Activated CD4-positive, alpha-beta memory T cell treated with anti-CD3 and anti-CD28 coated beads for 36 hours (primary cell): ENCODE measurements at regions not wholly inside any gene's neighbourhood (a gene's known extent, or its start where the extent isn't known, plus 50 kb on each side); places are given as distances from the start of the nearest gene placed in this dataset.

Experiments
- CTCF ChIA-PET: fragments of 350-600 bp; sonication (Branson Sonifier 250); formaldehyde crosslinking; loops from one replicate; lab custom pipeline; 2021; ENCODE audit warnings: antibody characterized with exemption, inconsistent platforms; lab: Charles Lee
- POLR2A ChIA-PET: fragments of 350-600 bp; sonication (Branson Sonifier 250); formaldehyde crosslinking; loops from one replicate; lab custom pipeline; 2021; ENCODE audit warnings: antibody characterized with exemption; lab: Charles Lee
- DNase-seq: peaks from one replicate; pipeline ENCODE4 v3.0.0-alpha.2; 2020
- H3K27ac Mint-ChIP-seq: one replicate; pipeline ENCODE4 v1.8.0; 2021; ENCODE audit warnings: mixed read lengths
- H3K27me3 Mint-ChIP-seq: one replicate; pipeline ENCODE4 v1.8.0; 2021; ENCODE audit warnings: mixed read lengths
- H3K36me3 Mint-ChIP-seq: one replicate; pipeline ENCODE4 v1.8.0; 2021; ENCODE audit warnings: mixed read lengths
- H3K4me1 Mint-ChIP-seq: one replicate; pipeline ENCODE4 v1.8.0; 2021; ENCODE audit warnings: low read depth, mixed read lengths
- H3K4me3 Mint-ChIP-seq: one replicate; pipeline ENCODE4 v1.8.0; 2021; ENCODE audit warnings: mild to moderate bottlenecking, mixed read lengths
- H3K9me3 Mint-ChIP-seq: one replicate; pipeline ENCODE4 v1.8.0; 2021; ENCODE audit warnings: mixed read lengths
- intact Hi-C: fragments of 100-400 bp; cut with micrococcal nuclease; formaldehyde crosslinking; loops from one replicate; pipeline ENCODE4 v1.15.1; 2023

DNA sequence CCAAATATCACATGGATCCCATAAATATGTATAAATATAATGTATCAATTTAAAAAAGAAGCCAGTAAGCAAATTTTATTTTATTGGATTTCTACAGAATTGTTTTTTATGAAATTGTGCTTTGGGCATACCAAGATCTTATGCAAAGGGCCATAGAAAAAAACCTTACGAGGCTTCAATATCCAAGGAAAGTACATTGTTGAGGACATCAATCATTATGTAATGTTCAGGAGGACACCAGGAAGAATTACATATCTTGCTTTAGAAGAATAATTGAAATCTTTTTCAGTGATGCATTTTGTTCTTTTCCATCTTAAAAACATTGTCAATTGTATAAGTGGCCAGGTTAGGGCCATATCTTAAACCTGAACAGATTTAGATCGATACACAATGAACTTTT lies 187.8 kb upstream of the GAS1 start:
- DNase-seq: no peak
- peaks cover 8% of the 10 kb centered on the region for H3K9me3 Mint-ChIP-seq
- H3K4me3 Mint-ChIP-seq: no peak overlapping the region
- ChIA-PET POLR2A (no interaction called here), CTCF (no interaction called here)
- no peaks in the 10 kb centered on the region for H3K4me1 Mint-ChIP-seq
- H3K27ac Mint-ChIP-seq: no peak overlapping the region
- H3K27me3 Mint-ChIP-seq: no peaks in the 10 kb centered on the region
- intact Hi-C loops: no loop called here
- no peaks in the 10 kb centered on the region for H3K36me3 Mint-ChIP-seq

DNA sequence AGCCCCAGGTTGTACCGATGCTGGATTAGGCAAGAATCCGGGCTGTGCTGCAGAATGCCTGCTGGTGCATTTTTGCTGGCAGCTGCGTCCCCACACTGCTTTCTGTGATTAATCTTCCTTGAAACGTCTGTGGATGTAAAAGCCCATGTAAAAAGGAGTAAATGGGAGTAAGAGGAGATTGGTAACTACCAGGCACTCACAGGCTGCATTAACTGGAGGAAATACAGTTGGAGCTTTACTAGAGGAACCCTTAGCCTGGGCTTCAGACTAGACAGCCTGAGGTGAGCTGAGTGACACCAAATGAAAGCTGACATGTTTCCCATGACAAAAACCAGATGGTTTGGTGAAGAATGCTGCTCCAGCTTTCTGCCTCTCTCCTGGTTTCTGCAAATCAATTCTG lies 190.4 kb upstream of the GAS1 start:
- POLR2A ChIA-PET: no interaction called here
- peaks cover 3% of the 10 kb centered on the region for H3K27me3 Mint-ChIP-seq
- intact Hi-C loops: no loop called here
- no peak overlapping the region for H3K4me3 Mint-ChIP-seq
- H3K9me3 Mint-ChIP-seq: peaks cover 2% of the 10 kb centered on the region
- no peaks in the 10 kb centered on the region for H3K36me3 Mint-ChIP-seq
- H3K4me1 Mint-ChIP-seq: no peaks in the 10 kb centered on the region
- no peak for DNase-seq
- CTCF ChIA-PET: no interaction called here
- no peak overlapping the region for H3K27ac Mint-ChIP-seq

DNA sequence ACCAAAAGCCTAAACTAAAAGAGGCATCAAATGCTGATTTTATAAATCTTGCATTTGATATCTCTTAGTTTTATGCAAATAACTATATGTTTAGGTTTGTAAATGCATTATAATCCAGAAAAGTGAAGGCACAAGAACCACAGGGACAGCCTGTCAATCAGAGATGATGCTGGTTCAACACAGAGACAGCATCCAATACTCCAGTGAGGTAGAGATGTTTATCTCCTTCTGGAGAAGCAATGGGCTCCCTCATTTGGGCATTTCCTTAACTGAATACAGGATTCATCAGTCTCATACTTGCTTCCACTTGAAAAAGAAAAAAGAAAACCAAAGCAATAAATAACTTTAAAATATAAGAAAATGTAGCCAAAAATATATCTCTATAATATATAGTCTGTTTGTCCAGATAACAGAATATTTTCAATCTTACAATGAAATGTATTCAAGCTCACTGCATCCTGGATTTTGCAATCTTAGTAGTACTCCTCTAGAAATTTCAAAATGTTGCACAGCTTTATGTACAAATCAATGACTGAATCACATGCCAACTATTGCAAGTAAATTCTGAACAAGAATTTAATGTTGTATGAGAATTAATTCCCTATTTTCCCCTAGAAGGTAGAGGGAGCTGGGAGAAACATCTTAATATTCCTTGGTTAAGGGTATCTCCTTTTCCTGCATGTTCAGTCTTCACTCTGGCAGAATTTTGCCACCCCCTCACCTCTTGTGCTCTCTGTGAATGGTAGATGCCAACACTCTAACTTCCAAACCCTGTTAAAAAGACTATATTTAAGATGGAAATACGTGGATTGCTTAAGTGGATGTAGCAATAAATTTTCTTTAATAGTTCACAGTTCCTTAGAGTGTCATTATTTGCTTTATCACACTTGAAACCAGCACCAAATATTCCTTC lies 191.1 kb upstream of the GAS1 start:
- POLR2A ChIA-PET: no interaction called here
- intact Hi-C loops: no loop called here
- Mint-ChIP-seq H3K36me3 (no peaks in the 10 kb centered on the region), H3K27me3 (peaks cover 3% of the 10 kb centered on the region), H3K9me3 (peaks cover 2% of the 10 kb centered on the region), H3K4me1 (no peaks in the 10 kb centered on the region), H3K4me3 (no peak overlapping the region), H3K27ac (no peak overlapping the region)
- CTCF ChIA-PET: no interaction called here
- no peak for DNase-seq

DNA sequence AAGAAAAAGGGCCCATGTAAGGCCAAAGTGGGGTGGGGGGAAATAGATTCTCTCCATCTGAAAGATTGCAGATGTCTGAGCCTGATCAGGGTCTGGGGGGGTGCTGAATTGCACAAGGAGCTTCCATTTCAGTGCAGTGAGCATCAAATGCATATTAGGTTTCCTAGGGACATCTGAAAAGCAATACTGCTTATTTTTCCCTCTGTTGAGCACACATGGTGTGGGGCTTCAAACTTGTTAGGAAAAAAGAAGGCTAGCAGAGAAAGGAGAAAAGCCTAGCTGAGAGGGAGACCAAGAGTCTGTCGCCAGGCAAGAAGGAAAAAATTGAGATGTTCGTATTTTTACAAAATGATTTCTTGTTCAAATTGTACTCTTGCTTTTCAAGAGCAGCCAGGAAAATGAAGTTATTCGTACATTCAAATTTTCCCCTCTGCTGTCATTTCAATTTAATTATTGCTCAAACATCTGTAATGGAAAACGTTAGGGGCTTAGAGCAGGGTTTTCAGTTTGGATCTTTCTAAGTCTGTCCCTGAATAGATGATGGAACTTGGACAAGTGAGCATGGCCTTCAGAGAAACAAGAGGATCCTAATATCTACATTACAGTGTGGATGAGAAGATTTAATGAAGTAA lies 191.9 kb upstream of the GAS1 start:
- POLR2A ChIA-PET: no interaction called here
- DNase-seq: no peak
- Mint-ChIP-seq H3K9me3 (no peaks in the 10 kb centered on the region), H3K27me3 (peaks cover 6% of the 10 kb centered on the region), H3K27ac (no peak overlapping the region), H3K36me3 (no peaks in the 10 kb centered on the region), H3K4me3 (no peak overlapping the region), H3K4me1 (no peaks in the 10 kb centered on the region)
- CTCF ChIA-PET: no interaction called here
- intact Hi-C loops: no loop called here

DNA sequence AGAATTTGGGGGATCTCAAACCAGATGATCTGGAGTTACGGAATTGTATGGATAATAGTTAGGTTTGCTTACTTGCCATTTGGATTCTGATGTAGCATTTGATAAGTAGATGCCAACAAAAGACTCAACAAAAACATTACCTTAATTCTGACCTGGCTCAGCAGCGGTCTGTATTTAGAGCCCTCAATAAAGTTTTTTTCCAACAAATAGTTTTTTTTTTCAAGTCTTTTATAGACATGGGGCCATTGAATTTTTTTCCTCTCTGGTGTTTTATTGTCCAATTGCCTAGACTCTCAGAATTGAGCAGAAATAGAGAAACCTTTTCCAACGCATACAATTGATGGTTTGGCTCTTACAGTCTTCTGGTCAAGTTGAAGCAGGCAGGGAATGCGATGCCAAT lies 192.8 kb upstream of the GAS1 start:
- CTCF ChIA-PET: no interaction called here
- DNase-seq: no peak
- Mint-ChIP-seq H3K36me3 (no peaks in the 10 kb centered on the region), H3K4me3 (no peak overlapping the region), H3K4me1 (no peaks in the 10 kb centered on the region), H3K9me3 (no peaks in the 10 kb centered on the region), H3K27ac (no peak overlapping the region), H3K27me3 (peaks cover 6% of the 10 kb centered on the region)
- POLR2A ChIA-PET: no interaction called here
- intact Hi-C loops: no loop called here

DNA sequence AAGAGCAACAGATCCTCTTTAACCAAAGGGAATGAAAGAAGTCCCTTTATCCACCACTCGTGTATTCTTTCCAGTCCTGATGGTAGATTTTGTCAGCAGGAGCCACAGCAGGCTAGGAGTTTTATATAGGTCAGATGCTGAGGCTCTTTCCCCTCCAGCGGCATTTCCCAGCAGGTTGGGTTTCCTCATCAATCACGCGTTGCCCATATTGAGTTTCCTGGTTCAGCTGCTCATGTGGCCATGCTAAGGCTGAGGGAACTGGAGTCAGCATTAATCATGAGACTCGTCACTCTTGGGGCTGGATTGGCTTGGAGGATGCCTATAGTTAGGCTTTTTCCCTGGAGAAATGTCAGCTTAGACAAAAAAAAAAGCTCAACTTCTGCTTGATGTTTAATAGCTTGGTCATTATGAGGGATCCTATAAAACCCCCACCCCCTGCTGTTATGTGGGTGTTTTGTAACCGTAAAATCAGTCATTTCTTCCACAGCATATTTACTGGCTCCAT lies 193.4 kb upstream of the GAS1 start:
- peaks cover 6% of the 10 kb centered on the region for H3K27me3 Mint-ChIP-seq
- intact Hi-C loops: no loop called here
- H3K27ac Mint-ChIP-seq: no peak overlapping the region
- H3K4me3 Mint-ChIP-seq: no peak overlapping the region
- CTCF ChIA-PET: no interaction called here
- POLR2A ChIA-PET: no interaction called here
- DNase-seq: no peak
- H3K9me3 Mint-ChIP-seq: no peaks in the 10 kb centered on the region
- H3K4me1 Mint-ChIP-seq: no peaks in the 10 kb centered on the region
- no peaks in the 10 kb centered on the region for H3K36me3 Mint-ChIP-seq

DNA sequence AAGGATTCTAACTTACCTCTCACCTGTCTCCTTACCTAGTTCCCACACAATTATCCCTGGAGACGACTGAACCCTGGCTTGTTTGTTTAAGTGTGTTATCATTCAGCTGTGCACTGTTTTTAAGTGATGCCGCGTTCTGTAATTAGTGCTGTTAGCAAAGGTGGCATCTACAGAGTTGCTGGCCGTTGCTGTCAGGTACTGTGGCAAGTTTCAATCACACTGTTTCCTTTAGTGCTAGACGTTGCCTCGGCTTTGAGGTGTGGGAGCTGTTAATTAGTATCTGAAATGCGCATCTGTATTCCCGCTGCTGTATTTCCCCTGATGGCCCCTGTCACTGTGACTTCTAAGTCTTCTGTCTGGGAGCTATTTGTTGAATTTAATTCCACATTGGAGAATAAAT lies 193.8 kb upstream of the GAS1 start:
- Mint-ChIP-seq H3K27ac (no peak overlapping the region), H3K4me3 (no peak overlapping the region), H3K27me3 (peaks cover 8% of the 10 kb centered on the region), H3K9me3 (no peaks in the 10 kb centered on the region), H3K36me3 (no peaks in the 10 kb centered on the region), H3K4me1 (no peaks in the 10 kb centered on the region)
- intact Hi-C loops: no loop called here
- DNase-seq: no peak
- POLR2A ChIA-PET: no interaction called here
- CTCF ChIA-PET: no interaction called here

DNA sequence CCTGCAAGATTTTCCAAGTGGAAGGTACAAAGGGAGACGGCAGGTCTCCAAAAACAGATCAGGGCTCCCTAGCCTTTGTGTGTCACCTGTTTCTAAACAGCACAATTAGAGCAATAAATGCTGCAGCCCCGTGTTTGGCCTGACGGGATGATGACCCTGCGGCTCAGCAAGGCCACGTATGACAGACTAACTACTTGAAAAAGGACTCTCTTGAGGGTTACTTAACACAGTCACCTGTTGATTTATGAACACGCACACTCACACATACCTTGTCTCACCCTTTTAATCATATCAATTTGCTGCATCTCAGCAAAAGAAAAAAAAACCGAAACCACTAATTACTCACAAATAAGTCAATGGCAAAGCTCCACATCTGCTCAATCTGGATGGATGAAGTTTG lies 199.6 kb upstream of the GAS1 start:
- Mint-ChIP-seq H3K9me3 (no peaks in the 10 kb centered on the region), H3K27ac (no peak overlapping the region), H3K4me3 (no peak overlapping the region), H3K4me1 (peaks cover 2% of the 10 kb centered on the region), H3K36me3 (no peaks in the 10 kb centered on the region), H3K27me3 (peaks cover 43% of the 10 kb centered on the region)
- intact Hi-C loops: no loop called here
- ChIA-PET CTCF (no interaction called here), POLR2A (no interaction called here)
- DNase-seq: no peak

DNA sequence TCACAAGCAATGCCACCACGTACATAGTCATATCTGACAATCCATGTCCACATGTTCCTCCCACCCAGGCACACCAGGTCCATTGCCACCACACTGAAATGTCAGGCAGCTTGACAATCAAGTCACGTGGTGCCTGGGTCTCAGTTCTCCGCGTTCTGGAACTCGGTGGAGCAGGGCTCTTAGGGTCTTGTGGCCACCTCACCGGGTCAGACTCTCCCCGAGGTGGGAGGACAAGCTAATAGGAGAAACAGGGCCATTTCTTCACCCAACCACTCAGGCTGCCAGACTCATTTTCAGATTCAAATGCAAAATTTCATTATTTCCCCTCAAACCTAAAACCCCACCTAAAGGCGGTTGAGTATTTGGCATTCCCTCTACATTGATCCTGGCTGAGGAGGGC lies 200.5 kb upstream of the GAS1 start:
- H3K27me3 Mint-ChIP-seq: peaks cover 45% of the 10 kb centered on the region
- peaks cover 2% of the 10 kb centered on the region for H3K4me1 Mint-ChIP-seq
- ChIA-PET CTCF (no interaction called here), POLR2A (no interaction called here)
- no peak overlapping the region for H3K4me3 Mint-ChIP-seq
- H3K9me3 Mint-ChIP-seq: no peaks in the 10 kb centered on the region
- H3K27ac Mint-ChIP-seq: no peak overlapping the region
- intact Hi-C loops: no loop called here
- DNase-seq: no peak
- H3K36me3 Mint-ChIP-seq: no peaks in the 10 kb centered on the region

DNA sequence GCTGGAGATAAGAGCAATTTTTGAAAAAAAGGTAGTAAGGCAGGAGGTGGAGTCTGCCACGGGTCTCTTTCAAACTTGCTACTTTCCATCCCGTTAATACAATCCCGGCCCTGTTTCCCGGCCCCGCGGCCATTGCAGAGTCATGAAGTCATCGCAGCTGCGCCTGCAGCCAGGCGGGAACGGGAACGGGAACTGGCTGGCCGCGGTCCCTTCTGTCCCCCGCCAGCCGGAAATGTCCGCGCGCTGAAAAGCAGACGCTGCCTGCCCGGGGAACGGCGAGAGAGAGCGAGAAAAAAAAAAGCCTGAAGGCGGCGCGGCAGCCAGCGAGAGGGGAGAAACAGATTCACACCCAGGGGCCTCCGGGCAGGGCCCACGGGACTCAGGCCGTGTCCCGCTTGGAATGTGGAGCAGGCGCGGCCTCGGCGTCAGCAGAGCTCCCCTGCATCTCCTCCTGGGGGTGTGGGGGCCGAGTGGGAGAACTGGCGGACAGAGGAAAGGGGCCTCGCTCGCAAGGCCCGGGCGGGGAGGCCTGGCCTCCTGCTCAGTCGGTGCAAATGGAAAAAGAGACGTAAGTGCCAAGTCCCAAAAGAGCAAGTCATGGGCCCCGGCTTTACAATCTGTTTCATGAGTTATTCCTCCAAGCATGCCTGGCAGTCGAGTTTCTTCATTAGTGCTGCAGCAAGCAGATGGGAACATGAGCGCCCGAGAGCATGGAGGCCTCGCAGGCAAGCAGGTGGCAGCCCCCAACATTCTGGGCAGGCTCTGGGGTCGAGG lies 201.2 kb upstream of the GAS1 start:
- peak overlapping the region; percentile 26 for H3K4me3 Mint-ChIP-seq
- intact Hi-C loops: no loop called here
- DNase-seq: no peak
- no peaks in the 10 kb centered on the region for H3K36me3 Mint-ChIP-seq
- no peak overlapping the region for H3K27ac Mint-ChIP-seq
- H3K9me3 Mint-ChIP-seq: no peaks in the 10 kb centered on the region
- ChIA-PET POLR2A (no interaction called here), CTCF (no interaction called here)
- H3K4me1 Mint-ChIP-seq: peaks cover 2% of the 10 kb centered on the region
- H3K27me3 Mint-ChIP-seq: peaks cover 45% of the 10 kb centered on the region

DNA sequence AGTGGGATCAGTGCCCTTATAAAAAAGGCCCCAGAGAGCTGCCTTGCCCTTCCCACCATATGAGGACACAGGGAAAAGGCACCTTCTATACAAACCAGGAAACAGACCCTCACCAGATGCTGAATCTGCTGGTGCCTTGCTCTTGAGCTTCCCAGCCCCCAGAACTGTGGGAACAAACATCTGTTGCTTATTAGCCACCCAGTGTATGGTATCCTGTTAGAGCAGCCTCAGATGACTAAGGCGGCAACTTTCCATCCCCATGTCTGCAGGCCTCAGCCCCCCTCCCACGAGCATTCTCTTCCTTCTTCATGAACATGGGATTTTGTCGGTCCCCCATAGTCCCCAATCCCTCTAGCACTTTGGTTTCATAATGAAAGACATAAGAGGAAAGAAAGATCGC lies 202.5 kb upstream of the GAS1 start:
- Mint-ChIP-seq H3K4me3 (no peak overlapping the region), H3K36me3 (no peaks in the 10 kb centered on the region), H3K27me3 (peaks cover 44% of the 10 kb centered on the region), H3K27ac (no peak overlapping the region), H3K9me3 (no peaks in the 10 kb centered on the region), H3K4me1 (peaks cover 2% of the 10 kb centered on the region)
- no peak for DNase-seq
- ChIA-PET POLR2A (no interaction called here), CTCF (no interaction called here)
- intact Hi-C loops: no loop called here

DNA sequence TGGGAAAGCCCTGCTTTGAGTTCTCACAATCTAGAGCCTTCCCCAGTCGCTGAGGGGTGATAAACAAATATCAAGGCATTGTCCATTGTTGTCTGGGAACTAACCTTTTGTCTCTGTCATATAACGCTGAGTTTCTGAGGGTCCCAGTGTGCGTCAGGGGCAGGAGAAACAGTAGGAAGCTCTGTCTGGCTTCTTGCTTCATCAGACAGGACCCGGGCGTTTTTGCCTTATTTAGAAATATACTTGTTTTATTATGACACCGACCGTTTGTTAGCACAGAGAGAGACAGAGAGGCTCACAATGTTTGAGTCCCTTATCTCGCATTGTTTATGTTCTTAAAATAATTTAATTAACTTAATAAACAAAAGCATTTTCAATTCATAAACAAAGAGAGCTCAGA lies 204.9 kb upstream of the GAS1 start:
- Mint-ChIP-seq H3K4me1 (peaks cover 2% of the 10 kb centered on the region), H3K27me3 (peaks cover 37% of the 10 kb centered on the region), H3K9me3 (no peaks in the 10 kb centered on the region), H3K36me3 (no peaks in the 10 kb centered on the region), H3K4me3 (no peak overlapping the region), H3K27ac (no peak overlapping the region)
- intact Hi-C loops: no loop called here
- CTCF ChIA-PET: no interaction called here
- POLR2A ChIA-PET: no interaction called here
- no peak for DNase-seq
